ENCODE measurements at regions not wholly inside any gene's neighbourhood (a gene's known extent, or its start where the extent isn't known, plus 50 kb on each side); places are given as distances from the start of the nearest gene placed in this dataset.

DNA sequence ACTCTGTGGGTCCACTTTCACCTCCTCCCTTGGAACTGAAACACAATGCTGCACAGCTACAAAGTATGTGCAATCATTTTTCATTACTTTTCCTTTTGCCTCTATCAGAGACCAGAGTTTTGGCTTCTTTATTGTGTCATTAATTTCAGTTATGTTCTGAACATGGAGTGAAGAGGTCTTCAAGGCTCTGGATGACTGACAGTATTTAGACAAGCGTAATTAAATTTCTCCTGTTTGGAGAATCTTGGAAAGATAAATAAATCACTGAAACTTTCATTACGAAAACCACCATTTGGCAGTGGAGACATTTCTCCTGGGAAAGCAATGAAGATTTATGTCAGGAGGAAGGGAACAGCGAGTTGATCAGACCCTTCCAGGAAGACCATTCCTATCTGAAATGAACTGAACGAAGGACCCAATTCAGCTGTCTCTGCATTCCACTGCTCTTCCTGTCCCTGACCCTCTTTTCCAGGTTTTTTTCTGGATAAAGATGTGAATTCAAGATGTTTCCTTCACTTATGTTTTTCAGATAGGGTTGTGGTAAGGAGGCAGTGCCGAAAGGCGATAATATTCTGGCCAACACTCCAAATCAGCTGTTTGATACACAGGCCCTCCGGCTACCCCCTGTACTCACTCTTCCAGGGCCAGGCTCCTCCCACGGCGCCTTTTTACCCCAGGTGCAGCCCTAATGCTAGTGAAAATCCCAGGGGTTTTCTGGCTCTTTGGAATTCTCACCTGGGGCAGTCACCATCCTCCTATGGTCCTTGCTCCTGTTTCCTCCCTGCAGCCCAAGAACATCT lies 77.2 kb upstream of the OSMR start:
- Mint-ChIP-seq H3K27me3 (peaks cover 5% of the 10 kb centered on the region), H3K27ac (no peak overlapping the region), H3K9me3 (no peaks in the 10 kb centered on the region), H3K4me3 (no peak overlapping the region), H3K36me3 (ENCODE audit: low read depth) (no peaks in the 10 kb centered on the region), H3K4me1 (no peaks in the 10 kb centered on the region)
- no peak for DNase-seq
- intact Hi-C loops (cut with micrococcal nuclease), result no loop called here

- intact Hi-C loops (cut with micrococcal nuclease), result no loop called here
- H3K9me3 Mint-ChIP-seq, result no peaks in the 10 kb centered on the region
- DNase-seq, result no peak
- no peaks in the 10 kb centered on the region for H3K36me3 Mint-ChIP-seq (ENCODE audit: low read depth)
- no peak overlapping the region for H3K4me3 Mint-ChIP-seq
- no peak overlapping the region for H3K27ac Mint-ChIP-seq
- H3K27me3 Mint-ChIP-seq, result peaks cover 3% of the 10 kb centered on the region
- no peaks in the 10 kb centered on the region for H3K4me1 Mint-ChIP-seq
These were observed 73.3 kb upstream of the OSMR start for GRCh38 chr5:38772471-38772870.

DNA sequence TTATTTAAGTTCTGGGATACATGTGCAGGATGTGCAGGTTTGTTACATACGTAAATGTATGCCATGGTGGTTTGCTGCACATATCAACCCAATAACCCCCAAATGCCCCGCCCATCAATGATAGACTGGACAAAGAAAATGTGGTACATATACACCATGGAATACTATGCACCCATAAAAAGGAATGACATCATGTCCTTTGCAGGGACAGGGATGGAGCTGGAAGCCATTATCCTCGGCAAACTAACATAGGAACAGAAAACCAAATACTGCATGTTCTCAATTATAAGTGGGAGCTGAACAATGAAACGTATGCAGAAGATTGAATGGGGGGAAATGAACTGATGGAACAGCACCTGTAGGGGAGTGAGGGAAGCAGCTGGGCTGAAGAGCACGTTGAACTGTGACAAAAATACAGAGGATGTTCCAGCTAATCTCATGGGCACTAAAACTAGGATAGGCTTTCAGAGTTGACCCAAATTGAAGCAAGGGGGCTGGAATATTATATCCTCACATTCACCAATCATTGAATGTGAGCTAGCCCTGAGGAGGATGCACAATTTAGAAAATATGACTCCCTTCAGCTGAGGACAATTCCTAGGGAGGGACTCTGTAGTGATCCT lies 70.5 kb upstream of the OSMR start:
- no peaks in the 10 kb centered on the region for H3K9me3 Mint-ChIP-seq
- peaks cover 6% of the 10 kb centered on the region for H3K27me3 Mint-ChIP-seq
- no peaks in the 10 kb centered on the region for H3K4me1 Mint-ChIP-seq
- H3K36me3 Mint-ChIP-seq (ENCODE audit: low read depth), result no peaks in the 10 kb centered on the region
- H3K27ac Mint-ChIP-seq, result no peak overlapping the region
- intact Hi-C loops (cut with micrococcal nuclease), result no loop called here
- DNase-seq, result no peak
- no peak overlapping the region for H3K4me3 Mint-ChIP-seq

- H3K36me3 Mint-ChIP-seq (ENCODE audit: low read depth), result no peaks in the 10 kb centered on the region
- H3K27me3 Mint-ChIP-seq, result peaks cover 6% of the 10 kb centered on the region
- intact Hi-C loops (cut with micrococcal nuclease), result no loop called here
- H3K27ac Mint-ChIP-seq, result no peak overlapping the region
- DNase-seq, result no peak
- no peak overlapping the region for H3K4me3 Mint-ChIP-seq
- no peaks in the 10 kb centered on the region for H3K9me3 Mint-ChIP-seq
- H3K4me1 Mint-ChIP-seq, result no peaks in the 10 kb centered on the region
These were observed 69.5 kb upstream of the OSMR start for GRCh38 chr5:38776149-38776896.

GRCh38 chr5:38777111-38777510 lies 68.7 kb upstream of the OSMR start:
- H3K4me1 Mint-ChIP-seq, result no peaks in the 10 kb centered on the region
- intact Hi-C loops (cut with micrococcal nuclease), result no loop called here
- no peak overlapping the region for H3K4me3 Mint-ChIP-seq
- no peak overlapping the region for H3K27ac Mint-ChIP-seq
- DNase-seq, result no peak
- H3K9me3 Mint-ChIP-seq, result no peaks in the 10 kb centered on the region
- H3K36me3 Mint-ChIP-seq (ENCODE audit: low read depth), result no peaks in the 10 kb centered on the region
- H3K27me3 Mint-ChIP-seq, result peaks cover 6% of the 10 kb centered on the region

DNA sequence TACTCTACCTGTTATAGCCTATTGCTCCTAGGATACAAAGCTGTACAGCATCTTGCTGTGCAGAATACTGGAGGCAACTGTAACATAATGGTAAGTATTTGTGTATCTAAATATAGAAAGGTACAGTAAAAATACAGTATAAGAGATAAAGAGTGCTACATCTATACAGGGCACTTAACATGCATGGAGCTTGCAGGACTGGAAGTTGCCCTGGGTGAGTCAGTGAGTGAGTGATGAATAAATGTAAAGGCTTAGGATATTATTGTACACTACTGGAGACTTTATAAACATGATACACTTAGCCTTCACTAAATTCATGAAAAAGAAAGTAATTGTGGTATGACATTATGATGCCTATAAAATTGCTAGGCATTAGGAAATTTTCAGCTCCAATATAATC lies 65.5 kb upstream of the OSMR start:
- intact Hi-C loops (cut with micrococcal nuclease), result no loop called here
- H3K4me3 Mint-ChIP-seq, result no peak overlapping the region
- no peaks in the 10 kb centered on the region for H3K36me3 Mint-ChIP-seq (ENCODE audit: low read depth)
- no peaks in the 10 kb centered on the region for H3K4me1 Mint-ChIP-seq
- no peaks in the 10 kb centered on the region for H3K9me3 Mint-ChIP-seq
- no peak overlapping the region for H3K27ac Mint-ChIP-seq
- peaks cover 4% of the 10 kb centered on the region for H3K27me3 Mint-ChIP-seq
- no peak for DNase-seq

- Mint-ChIP-seq H3K27ac (no peak overlapping the region), H3K4me3 (no peak overlapping the region), H3K36me3 (ENCODE audit: low read depth) (no peaks in the 10 kb centered on the region), H3K27me3 (peaks cover 4% of the 10 kb centered on the region), H3K9me3 (peaks cover 4% of the 10 kb centered on the region), H3K4me1 (no peaks in the 10 kb centered on the region)
- DNase-seq, result no peak
- intact Hi-C loops (cut with micrococcal nuclease), result no loop called here
These were observed 64.9 kb upstream of the OSMR start for GRCh38 chr5:38780945-38781344.

DNA sequence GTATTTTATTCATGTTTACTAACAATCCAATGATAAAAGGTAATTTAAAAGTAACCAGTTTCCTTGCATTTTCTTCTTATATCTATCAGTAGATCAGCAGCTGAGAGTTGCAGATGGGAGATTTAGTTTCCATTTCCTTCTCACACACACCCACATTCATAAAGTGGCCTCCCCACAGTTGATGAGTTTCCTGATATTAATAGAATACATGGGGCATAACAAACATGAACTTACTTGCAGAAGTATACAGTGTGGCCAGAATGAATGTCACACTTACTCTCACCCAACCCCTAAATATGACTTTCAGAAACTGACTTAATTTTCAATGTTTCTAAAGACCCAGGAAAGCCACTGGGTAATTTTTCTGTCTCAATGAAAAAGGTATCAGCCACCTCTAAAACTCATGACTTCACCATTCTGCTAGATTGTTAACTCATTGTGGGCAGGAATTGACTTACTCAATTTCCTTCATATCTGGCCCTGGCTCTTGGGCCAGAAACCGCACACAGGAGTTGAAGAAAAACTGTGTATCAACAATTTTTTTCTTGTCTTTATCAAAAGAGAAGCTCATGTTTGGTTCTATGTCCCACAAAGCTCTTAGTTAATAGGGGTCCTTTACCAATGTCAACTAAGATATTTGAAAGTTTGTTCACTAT lies 63.5 kb upstream of the OSMR start:
- peaks cover 5% of the 10 kb centered on the region for H3K9me3 Mint-ChIP-seq
- H3K27ac Mint-ChIP-seq, result no peak overlapping the region
- peaks cover 4% of the 10 kb centered on the region for H3K27me3 Mint-ChIP-seq
- intact Hi-C loops (cut with micrococcal nuclease), result no loop called here
- H3K4me1 Mint-ChIP-seq, result no peaks in the 10 kb centered on the region
- no peak overlapping the region for H3K4me3 Mint-ChIP-seq
- no peaks in the 10 kb centered on the region for H3K36me3 Mint-ChIP-seq (ENCODE audit: low read depth)
- DNase-seq, result no peak

DNA sequence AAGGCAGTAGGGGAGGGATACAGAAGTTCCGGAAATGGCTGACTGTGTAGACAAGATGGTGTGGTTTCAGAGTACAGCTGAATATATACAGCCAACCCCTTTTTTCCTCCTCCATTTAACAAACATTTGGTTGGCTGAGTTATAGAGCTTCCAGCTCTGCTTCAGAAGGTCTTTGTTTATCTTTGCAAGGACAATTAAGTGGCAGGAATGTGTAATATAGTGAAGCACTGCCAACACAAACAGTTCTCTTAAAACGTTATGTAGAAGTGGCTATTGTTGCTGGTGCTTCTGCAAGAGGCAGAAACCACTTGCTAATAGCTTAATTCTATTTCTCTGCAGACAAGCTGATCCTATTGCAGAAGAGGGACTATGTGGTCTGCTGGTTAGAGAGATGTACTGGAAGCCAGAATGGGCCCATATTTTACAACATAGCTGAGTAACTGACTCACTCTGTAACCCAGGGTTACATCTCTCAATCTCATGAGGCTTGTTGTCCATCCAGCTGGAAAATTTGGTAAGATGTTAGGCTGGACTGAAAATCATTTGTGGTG lies 62.7 kb upstream of the OSMR start:
- Mint-ChIP-seq H3K27me3 (peaks cover 2% of the 10 kb centered on the region), H3K4me1 (no peaks in the 10 kb centered on the region), H3K36me3 (ENCODE audit: low read depth) (no peaks in the 10 kb centered on the region), H3K9me3 (peaks cover 5% of the 10 kb centered on the region), H3K27ac (no peak overlapping the region), H3K4me3 (no peak overlapping the region)
- intact Hi-C loops (cut with micrococcal nuclease), result no loop called here
- no peak for DNase-seq

- H3K4me3 Mint-ChIP-seq, result no peak overlapping the region
- no peak for DNase-seq
- H3K27ac Mint-ChIP-seq, result no peak overlapping the region
- H3K27me3 Mint-ChIP-seq, result peaks cover 5% of the 10 kb centered on the region
- intact Hi-C loops (cut with micrococcal nuclease), result no loop called here
- peaks cover 5% of the 10 kb centered on the region for H3K9me3 Mint-ChIP-seq
- no peaks in the 10 kb centered on the region for H3K36me3 Mint-ChIP-seq (ENCODE audit: low read depth)
- H3K4me1 Mint-ChIP-seq, result no peaks in the 10 kb centered on the region
These were observed 56.7 kb upstream of the OSMR start for GRCh38 chr5:38789134-38789533.

GRCh38 chr5:38789777-38790176 lies 56.0 kb upstream of the OSMR start:
- H3K27ac Mint-ChIP-seq, result no peak overlapping the region
- no peak for DNase-seq
- no peaks in the 10 kb centered on the region for H3K4me1 Mint-ChIP-seq
- H3K9me3 Mint-ChIP-seq, result peaks cover 5% of the 10 kb centered on the region
- no peak overlapping the region for H3K4me3 Mint-ChIP-seq
- H3K36me3 Mint-ChIP-seq (ENCODE audit: low read depth), result no peaks in the 10 kb centered on the region
- intact Hi-C loops (cut with micrococcal nuclease), result no loop called here
- H3K27me3 Mint-ChIP-seq, result peaks cover 5% of the 10 kb centered on the region

- no peak for DNase-seq
- H3K27me3 Mint-ChIP-seq, result peaks cover 5% of the 10 kb centered on the region
- H3K36me3 Mint-ChIP-seq (ENCODE audit: low read depth), result no peaks in the 10 kb centered on the region
These were observed 55.5 kb upstream of the OSMR start for GRCh38 chr5:38790268-38790667.

DNA sequence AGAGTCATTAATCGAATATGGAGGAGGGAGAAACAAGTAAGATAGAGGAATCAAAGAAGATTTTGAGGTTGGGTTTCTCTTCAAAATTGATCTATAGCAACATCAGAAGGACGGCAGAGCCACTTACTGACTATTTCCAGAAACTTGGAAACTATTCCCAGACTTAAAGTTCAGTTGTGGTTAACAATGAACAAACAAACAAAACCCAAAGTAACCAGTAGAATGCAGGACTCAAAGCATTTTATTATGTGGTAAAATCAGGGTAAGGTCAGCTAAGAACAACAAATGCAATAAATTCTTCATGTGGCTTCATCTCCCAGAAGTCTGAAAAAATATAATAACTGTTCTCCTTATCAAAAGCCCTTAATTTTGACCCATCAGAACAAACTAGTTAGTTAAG lies 54.9 kb upstream of the OSMR start:
- H3K9me3 Mint-ChIP-seq, result peaks cover 2% of the 10 kb centered on the region
- no peaks in the 10 kb centered on the region for H3K36me3 Mint-ChIP-seq (ENCODE audit: low read depth)
- intact Hi-C loops (cut with micrococcal nuclease), result no loop called here
- DNase-seq, result no peak
- no peaks in the 10 kb centered on the region for H3K4me1 Mint-ChIP-seq
- H3K27ac Mint-ChIP-seq, result no peak overlapping the region
- H3K4me3 Mint-ChIP-seq, result no peak overlapping the region
- H3K27me3 Mint-ChIP-seq, result peaks cover 5% of the 10 kb centered on the region

More at GRCh38 chr5:38790268-38790667, 55.5 kb upstream of the OSMR start:
- Mint-ChIP-seq H3K4me3 (no peak overlapping the region), H3K4me1 (no peaks in the 10 kb centered on the region), H3K27ac (no peak overlapping the region), H3K9me3 (peaks cover 5% of the 10 kb centered on the region)
- intact Hi-C loops (cut with micrococcal nuclease), result no loop called here

GRCh38 chr5:38793099-38793498 lies 52.7 kb upstream of the OSMR start:
- no peaks in the 10 kb centered on the region for H3K36me3 Mint-ChIP-seq (ENCODE audit: low read depth)
- no peak overlapping the region for H3K27ac Mint-ChIP-seq
- no peak for DNase-seq
- no peaks in the 10 kb centered on the region for H3K9me3 Mint-ChIP-seq
- H3K4me3 Mint-ChIP-seq, result no peak overlapping the region
- no peaks in the 10 kb centered on the region for H3K4me1 Mint-ChIP-seq
- H3K27me3 Mint-ChIP-seq, result peaks cover 5% of the 10 kb centered on the region
- intact Hi-C loops (cut with micrococcal nuclease), result no loop called here

All from activated CD4-positive, alpha-beta T cell treated with anti-CD3 and anti-CD28 coated beads, Interleukin-2, amount 10 ng/mL, durations not matched to agents 24 days and 14 days (primary cell).